ENCODE measurements at regions not wholly inside any gene's neighbourhood (a gene's known extent, or its start where the extent isn't known, plus 50 kb on each side); places are given as distances from the start of the nearest gene placed in this dataset.

DNA sequence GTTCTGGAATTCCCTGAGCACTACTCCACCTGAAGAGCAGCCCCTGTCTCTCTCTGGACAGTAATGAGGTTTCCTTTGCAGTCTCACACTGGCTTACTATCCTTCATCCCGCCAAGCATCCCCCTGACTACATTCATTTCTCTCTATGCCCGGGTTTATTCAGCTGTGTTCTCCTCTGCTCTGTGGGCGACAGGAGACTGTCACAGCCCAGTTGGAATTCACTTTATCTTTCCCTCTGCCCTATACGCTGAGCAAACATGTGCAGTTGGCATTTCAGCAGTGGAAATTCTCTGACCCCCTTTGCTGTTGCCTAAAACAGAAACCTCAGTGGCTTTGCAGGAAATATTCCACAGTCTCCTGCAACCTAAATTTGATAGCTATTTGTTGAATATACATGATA lies 83.5 kb upstream of the MAX start:
- no peak for TF ChIP-seq CTCF (IDR thresholded peaks at IDR 0.05)
- no peak for DNase-seq (ENCODE audit: low spot score)
- Histone ChIP-seq H3K4me3 (no peak overlapping the region), H3K27ac (no peak overlapping the region)

GRCh38 chr14:65186951-65187350 lies 84.6 kb upstream of the MAX start:
- no peak overlapping the region for H3K4me3 ChIP-seq
- no peak overlapping the region for H3K27ac ChIP-seq
- no peak for TF ChIP-seq CTCF (IDR thresholded peaks at IDR 0.05)
- no peak for DNase-seq (ENCODE audit: low spot score)

DNA sequence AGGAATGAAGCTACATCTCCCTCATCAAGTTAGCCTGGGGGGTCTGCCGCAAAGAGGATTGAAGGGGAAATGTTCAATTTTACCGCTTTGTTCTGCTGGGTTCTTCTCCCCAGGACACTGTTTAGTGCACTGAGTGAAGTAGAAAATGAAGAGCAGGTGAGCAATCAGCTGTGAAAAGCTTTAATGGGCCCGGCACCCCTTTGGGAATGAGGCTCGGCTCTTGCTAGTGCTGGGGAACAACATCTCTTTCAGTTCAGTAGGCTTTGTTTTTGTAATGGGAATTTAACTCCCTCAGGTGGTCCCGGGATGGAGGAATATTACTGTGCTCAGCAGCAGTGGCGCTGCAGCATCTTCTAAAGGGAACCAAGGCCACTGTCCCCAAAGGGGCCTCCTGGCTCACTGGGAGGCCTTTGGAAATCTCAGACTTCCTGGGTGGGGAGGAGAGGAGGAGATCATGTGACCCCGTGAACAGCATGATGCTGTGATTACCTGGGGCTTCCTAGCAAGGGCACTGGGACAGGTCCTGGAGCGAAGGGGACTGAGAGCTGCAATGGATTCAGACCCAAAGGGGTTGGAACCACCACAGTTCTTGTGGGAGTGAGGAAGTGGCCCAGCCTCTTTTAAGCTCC lies 85.2 kb upstream of the MAX start:
- TF ChIP-seq CTCF (IDR thresholded peaks at IDR 0.05) = no peak
- Histone ChIP-seq H3K4me3 (no peak overlapping the region), H3K27ac (no peak overlapping the region)
- DNase-seq (ENCODE audit: low spot score) = no peak

GRCh38 chr14:65190312-65190711 lies 88.0 kb upstream of the MAX start:
- Histone ChIP-seq H3K27ac (no peak overlapping the region), H3K4me3 (no peak overlapping the region)
- no peak for DNase-seq (ENCODE audit: low spot score)
- TF ChIP-seq CTCF (IDR thresholded peaks at IDR 0.05) = no peak

- no peak overlapping the region for H3K27ac ChIP-seq
- TF ChIP-seq CTCF (IDR thresholded peaks at IDR 0.05) = no peak
These were observed 89.4 kb upstream of the MAX start for GRCh38 chr14:65191716-65192115.

DNA sequence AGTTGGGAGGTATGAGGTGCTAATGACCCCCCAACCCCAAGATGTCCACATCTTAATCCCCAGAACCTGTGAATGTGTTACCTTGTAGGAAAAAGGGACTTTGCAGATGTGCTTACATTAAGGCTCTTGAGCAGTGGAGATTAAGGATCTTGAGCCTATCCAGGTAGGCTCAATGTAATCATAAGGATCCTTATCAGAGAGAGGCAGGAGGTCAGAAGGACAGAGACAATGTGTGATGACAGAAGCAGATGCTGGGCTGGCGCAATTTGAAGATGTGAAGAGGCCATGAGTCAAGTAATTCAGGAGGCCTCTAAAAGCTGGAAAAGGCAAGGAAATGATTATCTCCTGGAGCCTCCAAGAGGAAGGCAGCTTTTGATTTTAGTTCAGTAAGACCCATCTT lies 90.4 kb upstream of the MAX start:
- no peak overlapping the region for H3K4me3 ChIP-seq
- DNase-seq (ENCODE audit: low spot score) = no peak
- H3K27ac ChIP-seq = no peak overlapping the region
- TF ChIP-seq CTCF (IDR thresholded peaks at IDR 0.05) = no peak

More at GRCh38 chr14:65191716-65192115, 89.4 kb upstream of the MAX start:
- DNase-seq (ENCODE audit: low spot score) = no peak
- H3K4me3 ChIP-seq = no peak overlapping the region

DNA sequence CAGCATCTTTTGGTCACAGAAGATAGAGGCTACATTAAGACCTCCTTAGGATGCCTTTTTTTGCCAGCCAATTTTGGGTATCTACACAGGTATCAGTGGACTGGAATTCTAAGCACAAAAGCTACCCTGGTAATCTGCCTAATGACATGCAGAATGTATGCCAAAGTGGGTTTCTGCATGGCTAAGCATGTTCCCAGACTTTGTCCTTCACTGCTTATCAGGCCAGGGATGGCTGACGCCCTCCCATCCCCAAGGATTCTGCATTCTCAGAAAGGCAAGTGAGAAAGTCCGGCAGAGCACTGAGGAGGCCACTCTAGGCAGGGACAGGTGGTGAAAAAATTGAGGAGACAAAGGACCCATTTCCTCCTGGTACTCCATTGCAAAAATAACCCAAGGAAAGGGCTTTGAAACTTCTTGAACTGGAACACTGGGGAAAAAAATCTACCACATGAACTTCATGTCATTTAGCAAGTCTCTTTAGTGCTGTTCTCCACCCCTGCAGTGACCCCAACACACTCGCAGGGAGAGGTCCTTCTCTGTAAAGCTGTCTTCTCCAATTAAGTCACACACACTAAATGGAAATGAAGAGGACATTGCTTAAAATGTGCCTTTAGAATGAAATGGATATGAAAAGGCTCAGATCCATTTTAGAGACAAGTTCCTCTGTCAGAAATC lies 91.7 kb upstream of the MAX start:
- H3K27ac ChIP-seq = no peak overlapping the region

More for the DNA sequence above, 91.7 kb upstream of the MAX start:
- no peak overlapping the region for H3K4me3 ChIP-seq
- TF ChIP-seq CTCF (IDR thresholded peaks at IDR 0.05) = no peak
- DNase-seq (ENCODE audit: low spot score) = no peak

Measured in coronary artery (tissue), 2 donors.